SK-N-SH (cell line): ENCODE measurements at regions not wholly inside any gene's neighbourhood (a gene's known extent, or its start where the extent isn't known, plus 50 kb on each side); places are given as distances from the start of the nearest gene placed in this dataset.

Source experiments
- CTCF ChIP-seq: fragments of 200-600 bp; sonication (generic); IDR thresholded peaks from 2 replicates; pipeline ENCODE4 v1.6.1; 2017; ENCODE audit warnings: antibody characterized with exemption, mild to moderate bottlenecking, moderate library complexity
- EP300 ChIP-seq, 2 experiments: IDR thresholded peaks; 2 replicates each; pipeline versions ENCODE4 v1.4.0 to v1.6.1; 2012; ENCODE audit warnings: borderline replicate concordance in 1 of 2, low read depth in 1 of 2, low read length in 1 of 2
- EZH2phosphoT487 ChIP-seq: fragments of 200-600 bp; sonication (generic); IDR thresholded peaks from 2 replicates; pipeline ENCODE4 v1.6.1; 2017; ENCODE audit warnings: low read depth, mixed run types, mild to moderate bottlenecking, antibody characterized with exemption, moderate library complexity, borderline replicate concordance
- MXI1 ChIP-seq: IDR thresholded peaks from 2 replicates; pipeline ENCODE4 v1.6.1; 2012; ENCODE audit warnings: mild to moderate bottlenecking, low read depth, low read length, improper control_type of control experiment
- POLR2AphosphoS5 ChIP-seq: IDR thresholded peaks from 2 replicates; pipeline ENCODE4 v1.6.1; 2012; ENCODE audit warnings: low read depth, low read length
- SIN3A ChIP-seq: IDR thresholded peaks from 2 replicates; pipeline ENCODE4 v1.6.1; 2012; ENCODE audit warnings: low read depth, mild to moderate bottlenecking, low read length, moderate library complexity, borderline replicate concordance
- SMC3 ChIP-seq: IDR thresholded peaks from 2 replicates; pipeline ENCODE4 v1.6.1; 2012; ENCODE audit warnings: low read depth, low read length, improper control_type of control experiment
- TAF1 ChIP-seq: IDR thresholded peaks from 2 replicates; pipeline ENCODE4 v1.6.1; 2012; ENCODE audit warnings: low read depth, mild to moderate bottlenecking, low read length, moderate library complexity, borderline replicate concordance
- USF2 ChIP-seq: fragments of 150-350 bp; IDR thresholded peaks from 2 replicates; pipeline ENCODE4 v1.6.1; 2017; ENCODE audit warnings: antibody characterized with exemption, low read length, low read depth, borderline replicate concordance

DNA sequence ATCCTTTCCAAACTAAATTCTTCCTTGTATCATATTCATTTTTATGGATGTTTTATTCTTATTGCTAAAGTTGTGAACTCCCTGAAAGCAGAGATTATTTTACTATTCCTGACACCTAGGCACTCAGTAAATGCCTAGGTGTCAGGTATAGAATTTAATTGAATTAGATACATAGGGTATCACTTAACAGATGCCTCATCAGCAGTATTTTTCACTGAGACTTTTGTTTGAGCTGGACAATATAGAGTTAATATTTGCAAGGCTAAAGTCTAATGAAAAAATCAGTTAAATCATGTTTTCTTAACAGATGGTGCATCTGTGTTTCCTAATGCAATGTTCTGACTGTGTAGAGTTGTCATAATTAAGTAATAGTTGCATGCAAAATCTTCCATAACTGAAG lies 182.7 kb downstream of the DERA start:
- TF ChIP-seq SIN3A (no peak), TAF1 (no peak), CTCF (no peak), SMC3 (no peak), USF2 (no peak), EZH2phosphoT487 (no peak), POLR2AphosphoS5 (no peak), MXI1 (no peak), EP300 (IDR thresholded peaks at IDR 0.05; ENCODE audit: borderline replicate concordance in 1 of 2, low read depth in 1 of 2, low read length in 1 of 2) (no peak)
